H1 (cell line): ENCODE measurements at regions not wholly inside any gene's neighbourhood (a gene's known extent, or its start where the extent isn't known, plus 50 kb on each side); places are given as distances from the start of the nearest gene placed in this dataset.

Experiments
- CTCF ChIA-PET: fragments of 300-600 bp; sonication (Branson Sonifier 250); formaldehyde crosslinking; loops from one replicate; lab custom pipeline; 2021; ENCODE audit not compliant: partially characterized antibody; lab: Charles Lee
- POLR2A ChIA-PET: fragments of 300-600 bp; sonication (Branson Sonifier 250); formaldehyde crosslinking; loops from one replicate; lab custom pipeline; 2021; ENCODE audit warnings: inconsistent platforms; ENCODE audit not compliant: partially characterized antibody; lab: Charles Lee
- DNase-seq, 2 experiments: peaks; one replicate each; pipeline versions ENCODE4 v3.0.0 to v3.0.0-alpha.2; 2010 to 2022; ENCODE audit warnings: low spot score in 2 of 2, low read depth in 1 of 2, mixed read lengths in 1 of 2
- FAIRE-seq: peaks from 2 replicates; lab custom pipeline; 2011; peaks lifted over from hg19 to GRCh38; lab: Jason Lieb, UNC
- H2AFZ ChIP-seq: 2 replicates; pipeline ENCODE4 v1.8.1; 2012; ENCODE audit warnings: low read length, inconsistent platforms
- H2AK5ac ChIP-seq: 2 replicates; pipeline ENCODE4 v1.6.1; 2013; ENCODE audit warnings: low read depth, low read length
- H2BK120ac ChIP-seq: replicated peaks from 2 replicates; pipeline ENCODE3; 2013; ENCODE audit warnings: low read depth, low read length, inconsistent platforms
- H2BK12ac ChIP-seq: 2 replicates; pipeline ENCODE4 v1.6.1; 2013; ENCODE audit warnings: low read depth, low read length
- H2BK15ac ChIP-seq: 2 replicates; pipeline ENCODE4 v1.6.1; 2013; ENCODE audit warnings: low read length
- H2BK20ac ChIP-seq: 2 replicates; pipeline ENCODE4 v1.6.1; 2013; ENCODE audit warnings: low read length
- H2BK5ac ChIP-seq: 2 replicates; pipeline ENCODE4 v1.6.1; 2013; ENCODE audit warnings: low read depth, low read length
- H3K14ac ChIP-seq: 2 replicates; pipeline ENCODE4 v1.6.1; 2013; ENCODE audit warnings: inconsistent platforms; ENCODE audit not compliant: insufficient read length
- H3K18ac ChIP-seq: 2 replicates; pipeline ENCODE4 v1.6.1; 2013; ENCODE audit warnings: low read length; ENCODE audit errors: extremely low read depth
- H3K23ac ChIP-seq: 2 replicates; pipeline ENCODE4 v1.6.1; 2013; ENCODE audit warnings: inconsistent platforms; ENCODE audit not compliant: insufficient read length
- H3K23me2 ChIP-seq: 2 replicates; pipeline ENCODE4 v1.6.1; 2013; ENCODE audit warnings: low read depth, low read length
- H3K27ac ChIP-seq: 2 replicates; pipeline ENCODE4 v1.6.1; 2011; ENCODE audit warnings: low read depth, low read length, inconsistent platforms
- H3K27me3 ChIP-seq, 4 experiments: replicated peaks in 1 of 4; 1 replicate in 1 of 4; 2 replicates in 3 of 4; pipeline versions ENCODE4 v1.6.1 to v1.8.1; 2011 to 2013; ENCODE audit warnings: low read length in 3 of 4, mild to moderate bottlenecking in 3 of 4, inconsistent platforms in 2 of 4, mixed read lengths in 2 of 4, moderate library complexity in 1 of 4; ENCODE audit not compliant: control insufficient read depth in 3 of 4, insufficient read depth in 3 of 4; ENCODE audit errors: extremely low read depth in 1 of 4
- H3K36me3 ChIP-seq, 4 experiments: 2 replicates each; pipeline versions ENCODE4 v1.6.1 to v1.8.1; 2011 to 2013; ENCODE audit warnings: mild to moderate bottlenecking in 4 of 4, low read length in 3 of 4, moderate library complexity in 2 of 4, control low read depth in 1 of 4, inconsistent platforms in 1 of 4; ENCODE audit not compliant: insufficient read depth in 4 of 4, control insufficient read depth in 2 of 4
- H3K4ac ChIP-seq: replicated peaks from 2 replicates; pipeline ENCODE3; 2013; ENCODE audit warnings: low read length, low read depth, mixed read lengths, inconsistent platforms; ENCODE audit not compliant: insufficient read length
- H3K4me1 ChIP-seq, 4 experiments: replicated peaks in 1 of 4; 1 replicate in 1 of 4; 2 replicates in 3 of 4; pipeline versions ENCODE4 v1.6.1 to v1.8.1; 2011 to 2013; ENCODE audit warnings: low read length in 3 of 4, inconsistent platforms in 2 of 4, mixed read lengths in 1 of 4; ENCODE audit not compliant: insufficient read depth in 4 of 4, control insufficient read depth in 3 of 4
- H3K4me2 ChIP-seq, 2 experiments: 2 replicates each; pipeline versions ENCODE4 v1.6.1 to v1.8.1; 2011 to 2013; ENCODE audit warnings: low read depth in 2 of 2, low read length in 2 of 2, control low read depth in 1 of 2, inconsistent platforms in 1 of 2, mild to moderate bottlenecking in 1 of 2; ENCODE audit not compliant: insufficient read depth in 1 of 2
- H3K4me3 ChIP-seq, 4 experiments: fragments of 200-600, 300-600 bp in 1 of 4; sonication (generic), shearing (Covaris generic), sonication (Bioruptor Twin) in 1 of 4; 2 replicates each; pipeline versions ENCODE4 v1.5.1 to v1.8.1; 2011 to 2016; ENCODE audit warnings: low read length in 4 of 4, low read depth in 3 of 4, control low read depth in 2 of 4, inconsistent platforms in 2 of 4, mild to moderate bottlenecking in 2 of 4, mixed read lengths in 1 of 4, moderate library complexity in 1 of 4; ENCODE audit not compliant: insufficient read depth in 2 of 4; ENCODE audit errors: extremely low read depth in 1 of 4
- H3K56ac ChIP-seq: replicated peaks from 2 replicates; pipeline ENCODE3; 2013; ENCODE audit warnings: low read depth, mild to moderate bottlenecking, mixed read lengths, low read length, inconsistent platforms; ENCODE audit not compliant: insufficient read length
- H3K79me1 ChIP-seq: 2 replicates; pipeline ENCODE4 v1.6.1; 2013; ENCODE audit warnings: low read depth, low read length, control low read depth
- H3K79me2 ChIP-seq, 2 experiments: 2 replicates each; pipeline versions ENCODE4 v1.6.1 to v1.8.1; 2012 to 2013; ENCODE audit warnings: low read length in 2 of 2, mild to moderate bottlenecking in 2 of 2, inconsistent platforms in 1 of 2; ENCODE audit not compliant: insufficient read depth in 2 of 2, control insufficient read depth in 1 of 2
- H3K9ac ChIP-seq, 4 experiments: replicated peaks in 1 of 4; 1 replicate in 1 of 4; 2 replicates in 3 of 4; pipeline versions ENCODE4 v1.6.1 to v1.8.1; 2011 to 2013; ENCODE audit warnings: low read depth in 3 of 4, low read length in 3 of 4, control low read depth in 2 of 4, mild to moderate bottlenecking in 2 of 4, moderate library complexity in 2 of 4, inconsistent platforms in 1 of 4; ENCODE audit errors: extremely low read depth in 1 of 4
- H3K9me3 ChIP-seq, 2 experiments: 2 replicates each; pipeline versions ENCODE4 v1.6.1 to v1.8.1; 2012 to 2013; ENCODE audit warnings: mild to moderate bottlenecking in 2 of 2, moderate library complexity in 2 of 2, control low read depth in 1 of 2, inconsistent platforms in 1 of 2, low read depth in 1 of 2, low read length in 1 of 2, mixed read lengths in 1 of 2; ENCODE audit not compliant: insufficient read depth in 2 of 2
- H4K20me1 ChIP-seq, 2 experiments: replicated peaks in 1 of 2; 2 replicates each; pipeline versions ENCODE3 to v1.8.1; 2011 to 2013; ENCODE audit warnings: inconsistent platforms in 2 of 2, low read length in 2 of 2, mild to moderate bottlenecking in 1 of 2; ENCODE audit not compliant: insufficient read depth in 2 of 2, control insufficient read depth in 1 of 2
- H4K5ac ChIP-seq: 2 replicates; pipeline ENCODE4 v1.6.1; 2013; ENCODE audit warnings: low read length, low read depth, mixed read lengths, inconsistent platforms; ENCODE audit not compliant: insufficient read length
- H4K8ac ChIP-seq: 2 replicates; pipeline ENCODE4 v1.8.0; 2013; ENCODE audit warnings: mild to moderate bottlenecking, moderate library complexity, low read length, inconsistent platforms; ENCODE audit not compliant: insufficient read depth; ENCODE audit errors: extremely low read depth
- H4K91ac ChIP-seq: replicated peaks from 2 replicates; pipeline ENCODE3; 2013; ENCODE audit warnings: low read length, mixed read lengths, inconsistent platforms; ENCODE audit not compliant: insufficient read length
- ATF3 ChIP-seq: IDR thresholded peaks from 2 replicates; pipeline ENCODE4 v1.6.1; 2011; ENCODE audit warnings: low read depth, mild to moderate bottlenecking, low read length; ENCODE audit not compliant: insufficient read depth
- CBX5 ChIP-seq: fragments of 300-800, 300-1000 bp; sonication (generic); IDR thresholded peaks from 2 replicates; pipeline ENCODE4 v1.7.1; 2016; ENCODE audit warnings: antibody characterized with exemption, low read length, low read depth
- CEBPB ChIP-seq: IDR thresholded peaks from 2 replicates; pipeline ENCODE4 v1.6.1; 2012; ENCODE audit warnings: low read depth, low read length
- CHD2 ChIP-seq: IDR thresholded peaks from 2 replicates; pipeline ENCODE4 v1.6.1; 2012; ENCODE audit warnings: low read length, improper control_type of control experiment
- KDM4A ChIP-seq: IDR thresholded peaks from one replicate; pipeline ENCODE4 v1.7.1; 2012; ENCODE audit warnings: low read depth, mild to moderate bottlenecking, moderate library complexity, low read length, inconsistent platforms; ENCODE audit not compliant: severe bottlenecking
- MAFK ChIP-seq: IDR thresholded peaks from 2 replicates; pipeline ENCODE4 v1.6.1; 2012; ENCODE audit warnings: low read depth, mild to moderate bottlenecking, improper control_type of control experiment, low read length
- POU5F1 ChIP-seq: IDR thresholded peaks from 2 replicates; pipeline ENCODE4 v1.6.1; 2011; ENCODE audit warnings: low read depth, mild to moderate bottlenecking, low read length, moderate library complexity
- SRF ChIP-seq: IDR thresholded peaks from 2 replicates; pipeline ENCODE4 v1.6.1; 2011; ENCODE audit warnings: mild to moderate bottlenecking, low read depth, low read length, moderate library complexity
- TAF7 ChIP-seq: optimal IDR thresholded peaks from 2 replicates; pipeline ENCODE3; 2011; ENCODE audit warnings: low read depth, mild to moderate bottlenecking, inconsistent platforms, low read length, moderate library complexity, borderline replicate concordance
- WGBS, 2 experiments: shearing (Covaris generic) in 1 of 2; methylation state at CpG; one replicate each; pipeline versions ENCODE4 v1.1.6 to v1.1.7; 2013 to 2015; ENCODE audit warnings: low lambda C conversion rate in 2 of 2, mixed read lengths in 2 of 2, inconsistent platforms in 1 of 2, low coverage in 1 of 2, missing lambda C conversion rate in 1 of 2; ENCODE audit not compliant: insufficient replicate concordance in 2 of 2, insufficient coverage in 1 of 2, insufficient read length in 1 of 2; ENCODE audit errors: extremely low coverage in 1 of 2, missing lambda C conversion rate in 1 of 2; 5-methylcytosine and 5-hydroxymethylcytosine counted together
- TF ChIP-seq, protein P1 (sequence below): IDR thresholded peaks from 2 replicates; pipeline ENCODE4 v1.6.1; 2011; ENCODE audit warnings: low read length, improper control_type of control experiment
- TF ChIP-seq, protein P2 (sequence below), 3 experiments: IDR thresholded peaks; 1 replicate in 2 of 3; 2 replicates in 1 of 3; pipeline versions ENCODE4 v1.5.1 to v1.6.1; 2011; ENCODE audit warnings: low read length in 3 of 3, mild to moderate bottlenecking in 3 of 3, inconsistent platforms in 2 of 3, low read depth in 1 of 3, moderate library complexity in 1 of 3; ENCODE audit not compliant: insufficient read depth in 1 of 3; ENCODE audit errors: control extremely low read depth in 1 of 3

GRCh38 chr1:234934611-234935033, 194.0 kb downstream of the TOMM20 start:
- Histone ChIP-seq H3K36me3 (no peaks in the 10 kb centered on the region), H2BK15ac (no peak overlapping the region), H2AK5ac (no peak overlapping the region), H3K23ac (no peak overlapping the region), H4K20me1 (no peaks in the 10 kb centered on the region), H3K9me3 (no peaks in the 10 kb centered on the region), H3K4me1 (no peaks in the 10 kb centered on the region), H2BK12ac (no peak overlapping the region), H3K79me2 (no peaks in the 10 kb centered on the region), H3K27me3 (no peaks in the 10 kb centered on the region), H3K79me1 (no peaks in the 10 kb centered on the region), H3K23me2 (no peaks in the 10 kb centered on the region), H4K5ac (no peak overlapping the region), H3K4me3 (no peak overlapping the region), H2BK20ac (no peak overlapping the region), H3K14ac (no peak overlapping the region), H3K27ac (no peak overlapping the region), H3K4me2 (no peak overlapping the region), H2BK5ac (no peak overlapping the region), H3K9ac (no peak overlapping the region), H4K91ac (no peak overlapping the region), H3K18ac (no peak overlapping the region), H2BK120ac (no peak overlapping the region), H3K4ac (no peak overlapping the region), H4K8ac (no peak overlapping the region), H2AFZ (no peak overlapping the region), H3K56ac (no peak overlapping the region)
- FAIRE-seq (no peak), DNase-seq (no peak)
- WGBS, 2 experiments: 91% methylated on average over 7 of the region's 7 CpGs; no CpG with 5 or more reads in 1 of the 2 experiments
- ChIA-PET POLR2A (no interaction called here), CTCF (no interaction called here)
- TF ChIP-seq, protein P1, sequence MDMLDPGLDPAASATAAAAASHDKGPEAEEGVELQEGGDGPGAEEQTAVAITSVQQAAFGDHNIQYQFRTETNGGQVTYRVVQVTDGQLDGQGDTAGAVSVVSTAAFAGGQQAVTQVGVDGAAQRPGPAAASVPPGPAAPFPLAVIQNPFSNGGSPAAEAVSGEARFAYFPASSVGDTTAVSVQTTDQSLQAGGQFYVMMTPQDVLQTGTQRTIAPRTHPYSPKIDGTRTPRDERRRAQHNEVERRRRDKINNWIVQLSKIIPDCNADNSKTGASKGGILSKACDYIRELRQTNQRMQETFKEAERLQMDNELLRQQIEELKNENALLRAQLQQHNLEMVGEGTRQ: no peak
- no peak for TF ChIP-seq CBX5
- no peak for TF ChIP-seq ATF3
- TF ChIP-seq POU5F1: no peak
- no peak for TF ChIP-seq MAFK
- TF ChIP-seq SRF: no peak
- no peak for TF ChIP-seq CEBPB
- TF ChIP-seq, protein P2, sequence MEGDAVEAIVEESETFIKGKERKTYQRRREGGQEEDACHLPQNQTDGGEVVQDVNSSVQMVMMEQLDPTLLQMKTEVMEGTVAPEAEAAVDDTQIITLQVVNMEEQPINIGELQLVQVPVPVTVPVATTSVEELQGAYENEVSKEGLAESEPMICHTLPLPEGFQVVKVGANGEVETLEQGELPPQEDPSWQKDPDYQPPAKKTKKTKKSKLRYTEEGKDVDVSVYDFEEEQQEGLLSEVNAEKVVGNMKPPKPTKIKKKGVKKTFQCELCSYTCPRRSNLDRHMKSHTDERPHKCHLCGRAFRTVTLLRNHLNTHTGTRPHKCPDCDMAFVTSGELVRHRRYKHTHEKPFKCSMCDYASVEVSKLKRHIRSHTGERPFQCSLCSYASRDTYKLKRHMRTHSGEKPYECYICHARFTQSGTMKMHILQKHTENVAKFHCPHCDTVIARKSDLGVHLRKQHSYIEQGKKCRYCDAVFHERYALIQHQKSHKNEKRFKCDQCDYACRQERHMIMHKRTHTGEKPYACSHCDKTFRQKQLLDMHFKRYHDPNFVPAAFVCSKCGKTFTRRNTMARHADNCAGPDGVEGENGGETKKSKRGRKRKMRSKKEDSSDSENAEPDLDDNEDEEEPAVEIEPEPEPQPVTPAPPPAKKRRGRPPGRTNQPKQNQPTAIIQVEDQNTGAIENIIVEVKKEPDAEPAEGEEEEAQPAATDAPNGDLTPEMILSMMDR (IDR thresholded peaks at IDR 0.05; ENCODE audit: control extremely low read depth in 1 of 3, insufficient read depth in 1 of 3, low read depth in 1 of 3, low read length in 3 of 3): no peak
- no peak for TF ChIP-seq KDM4A
- TF ChIP-seq TAF7: no peak
- no peak for TF ChIP-seq CHD2
